ENCODE measurements at regions not wholly inside any gene's neighbourhood (a gene's known extent, or its start where the extent isn't known, plus 50 kb on each side); places are given as distances from the start of the nearest gene placed in this dataset.

DNA sequence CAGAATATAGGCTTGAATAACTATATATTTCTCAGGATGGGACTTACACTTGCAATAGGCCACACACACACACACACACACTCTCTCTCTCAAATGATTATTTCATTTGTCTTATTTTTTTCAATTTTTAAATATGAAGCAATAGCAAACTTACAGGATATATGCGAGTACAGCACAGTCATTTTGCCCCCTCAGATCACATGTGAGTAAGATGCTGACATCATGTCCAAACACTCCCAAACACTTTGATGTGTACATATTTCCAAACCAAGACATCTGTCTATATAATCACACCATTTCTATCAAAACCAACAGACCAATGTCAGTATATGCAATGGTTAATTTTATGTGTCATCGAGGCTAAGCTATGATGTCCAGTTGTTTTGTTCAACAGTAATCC is 1535.9 kb upstream of the FLRT2 start:
- TF ChIP-seq, protein P1, sequence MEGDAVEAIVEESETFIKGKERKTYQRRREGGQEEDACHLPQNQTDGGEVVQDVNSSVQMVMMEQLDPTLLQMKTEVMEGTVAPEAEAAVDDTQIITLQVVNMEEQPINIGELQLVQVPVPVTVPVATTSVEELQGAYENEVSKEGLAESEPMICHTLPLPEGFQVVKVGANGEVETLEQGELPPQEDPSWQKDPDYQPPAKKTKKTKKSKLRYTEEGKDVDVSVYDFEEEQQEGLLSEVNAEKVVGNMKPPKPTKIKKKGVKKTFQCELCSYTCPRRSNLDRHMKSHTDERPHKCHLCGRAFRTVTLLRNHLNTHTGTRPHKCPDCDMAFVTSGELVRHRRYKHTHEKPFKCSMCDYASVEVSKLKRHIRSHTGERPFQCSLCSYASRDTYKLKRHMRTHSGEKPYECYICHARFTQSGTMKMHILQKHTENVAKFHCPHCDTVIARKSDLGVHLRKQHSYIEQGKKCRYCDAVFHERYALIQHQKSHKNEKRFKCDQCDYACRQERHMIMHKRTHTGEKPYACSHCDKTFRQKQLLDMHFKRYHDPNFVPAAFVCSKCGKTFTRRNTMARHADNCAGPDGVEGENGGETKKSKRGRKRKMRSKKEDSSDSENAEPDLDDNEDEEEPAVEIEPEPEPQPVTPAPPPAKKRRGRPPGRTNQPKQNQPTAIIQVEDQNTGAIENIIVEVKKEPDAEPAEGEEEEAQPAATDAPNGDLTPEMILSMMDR (IDR thresholded peaks at IDR 0.05) = no peak
- TF ChIP-seq POLR2A (IDR thresholded peaks at IDR 0.05) = no peak
